Ishikawa (cell line): ENCODE measurements at regions not wholly inside any gene's neighbourhood (a gene's known extent, or its start where the extent isn't known, plus 50 kb on each side); places are given as distances from the start of the nearest gene placed in this dataset.

Experiments used
- CEBPB ChIP-seq: IDR thresholded peaks from 2 replicates; pipeline ENCODE4 v1.6.1; 2012
- CREB1 ChIP-seq: IDR thresholded peaks from 2 replicates; pipeline ENCODE4 v1.6.1; 2012; ENCODE audit warnings: low read depth
- EGR1 ChIP-seq: IDR thresholded peaks from 2 replicates; pipeline ENCODE4 v1.6.1; 2012
- EP300 ChIP-seq: IDR thresholded peaks from 2 replicates; pipeline ENCODE4 v1.6.1; 2012; ENCODE audit warnings: borderline replicate concordance
- FOXM1 ChIP-seq: IDR thresholded peaks from 2 replicates; pipeline ENCODE4 v1.6.1; 2012; ENCODE audit warnings: low read depth, borderline replicate concordance
- NFIC ChIP-seq: IDR thresholded peaks from 2 replicates; pipeline ENCODE4 v1.6.1; 2012
- RAD21 ChIP-seq: IDR thresholded peaks from 2 replicates; pipeline ENCODE4 v1.6.1; 2012; ENCODE audit warnings: low read depth
- TAF1 ChIP-seq: IDR thresholded peaks from 2 replicates; pipeline ENCODE4 v1.6.1; 2012; ENCODE audit warnings: low read depth, mild to moderate bottlenecking
- TCF12 ChIP-seq: IDR thresholded peaks from 2 replicates; pipeline ENCODE4 v1.6.1; 2012; ENCODE audit warnings: low read depth
- TEAD4 ChIP-seq: IDR thresholded peaks from 2 replicates; pipeline ENCODE4 v1.6.1; 2012
- USF1 ChIP-seq: IDR thresholded peaks from 2 replicates; pipeline ENCODE4 v1.6.1; 2012
- YY1 ChIP-seq: IDR thresholded peaks from 2 replicates; pipeline ENCODE4 v1.6.1; 2012; ENCODE audit warnings: low read depth
- ZBTB7A ChIP-seq: IDR thresholded peaks from 2 replicates; pipeline ENCODE4 v1.6.1; 2012; ENCODE audit warnings: low read depth
- TF ChIP-seq, protein P1 (sequence below): IDR thresholded peaks from 2 replicates; pipeline ENCODE4 v1.6.1; 2012
- TF ChIP-seq, protein P2 (sequence below): IDR thresholded peaks from 2 replicates; pipeline ENCODE4 v1.6.1; 2012; ENCODE audit warnings: low read depth, mild to moderate bottlenecking

DNA sequence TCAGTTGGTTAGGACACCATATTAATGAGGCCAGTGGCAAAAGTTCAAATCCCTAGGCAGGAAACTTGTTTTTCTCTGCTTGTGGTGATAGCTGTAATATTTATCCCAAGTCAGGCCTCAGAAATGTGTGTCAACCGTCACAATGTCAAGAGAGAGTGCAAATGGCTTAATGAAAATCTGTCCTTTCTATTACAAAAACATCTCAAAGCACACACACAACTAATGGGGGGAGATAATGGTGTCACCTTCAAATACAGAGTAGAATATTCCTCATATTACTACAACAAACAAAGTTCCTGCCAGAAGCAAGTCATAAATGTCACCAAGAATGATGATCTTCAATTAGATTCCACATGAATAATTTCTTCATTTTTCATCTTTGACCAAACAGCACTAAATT lies 127.2 kb upstream of the MARCHF11 start:
- TF ChIP-seq ZBTB7A: no peak
- TF ChIP-seq TEAD4: no peak
- TF ChIP-seq YY1: no peak
- TF ChIP-seq, protein P1, sequence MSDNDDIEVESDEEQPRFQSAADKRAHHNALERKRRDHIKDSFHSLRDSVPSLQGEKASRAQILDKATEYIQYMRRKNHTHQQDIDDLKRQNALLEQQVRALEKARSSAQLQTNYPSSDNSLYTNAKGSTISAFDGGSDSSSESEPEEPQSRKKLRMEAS: no peak
- no peak for TF ChIP-seq EP300
- TF ChIP-seq FOXM1: no peak
- no peak for TF ChIP-seq EGR1
- TF ChIP-seq TCF12: no peak
- TF ChIP-seq, protein P2, sequence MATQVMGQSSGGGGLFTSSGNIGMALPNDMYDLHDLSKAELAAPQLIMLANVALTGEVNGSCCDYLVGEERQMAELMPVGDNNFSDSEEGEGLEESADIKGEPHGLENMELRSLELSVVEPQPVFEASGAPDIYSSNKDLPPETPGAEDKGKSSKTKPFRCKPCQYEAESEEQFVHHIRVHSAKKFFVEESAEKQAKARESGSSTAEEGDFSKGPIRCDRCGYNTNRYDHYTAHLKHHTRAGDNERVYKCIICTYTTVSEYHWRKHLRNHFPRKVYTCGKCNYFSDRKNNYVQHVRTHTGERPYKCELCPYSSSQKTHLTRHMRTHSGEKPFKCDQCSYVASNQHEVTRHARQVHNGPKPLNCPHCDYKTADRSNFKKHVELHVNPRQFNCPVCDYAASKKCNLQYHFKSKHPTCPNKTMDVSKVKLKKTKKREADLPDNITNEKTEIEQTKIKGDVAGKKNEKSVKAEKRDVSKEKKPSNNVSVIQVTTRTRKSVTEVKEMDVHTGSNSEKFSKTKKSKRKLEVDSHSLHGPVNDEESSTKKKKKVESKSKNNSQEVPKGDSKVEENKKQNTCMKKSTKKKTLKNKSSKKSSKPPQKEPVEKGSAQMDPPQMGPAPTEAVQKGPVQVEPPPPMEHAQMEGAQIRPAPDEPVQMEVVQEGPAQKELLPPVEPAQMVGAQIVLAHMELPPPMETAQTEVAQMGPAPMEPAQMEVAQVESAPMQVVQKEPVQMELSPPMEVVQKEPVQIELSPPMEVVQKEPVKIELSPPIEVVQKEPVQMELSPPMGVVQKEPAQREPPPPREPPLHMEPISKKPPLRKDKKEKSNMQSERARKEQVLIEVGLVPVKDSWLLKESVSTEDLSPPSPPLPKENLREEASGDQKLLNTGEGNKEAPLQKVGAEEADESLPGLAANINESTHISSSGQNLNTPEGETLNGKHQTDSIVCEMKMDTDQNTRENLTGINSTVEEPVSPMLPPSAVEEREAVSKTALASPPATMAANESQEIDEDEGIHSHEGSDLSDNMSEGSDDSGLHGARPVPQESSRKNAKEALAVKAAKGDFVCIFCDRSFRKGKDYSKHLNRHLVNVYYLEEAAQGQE: no peak
- TF ChIP-seq USF1: no peak

DNA sequence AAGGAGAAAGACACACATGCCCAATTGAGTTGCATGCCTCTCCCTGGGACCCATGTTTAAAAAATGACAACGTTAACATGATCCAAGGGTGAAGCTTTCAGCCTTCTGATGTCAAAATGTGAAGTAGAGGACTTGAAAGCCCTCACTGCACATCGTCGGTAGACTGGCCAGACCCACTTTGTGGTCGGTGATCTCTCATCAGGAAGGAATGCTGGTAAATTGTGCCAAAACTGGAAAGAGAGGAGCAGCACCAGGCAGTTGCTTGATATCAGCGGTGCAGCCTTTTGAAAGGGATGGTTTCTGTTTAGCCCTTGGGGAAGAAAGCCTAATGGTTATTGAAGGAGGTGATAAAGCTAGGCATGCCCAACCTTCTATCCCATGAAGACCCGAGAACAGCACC lies 125.3 kb upstream of the MARCHF11 start:
- TF ChIP-seq RAD21 (no peak), TCF12 (no peak), NFIC (no peak)
- TF ChIP-seq, protein P2: no peak

DNA sequence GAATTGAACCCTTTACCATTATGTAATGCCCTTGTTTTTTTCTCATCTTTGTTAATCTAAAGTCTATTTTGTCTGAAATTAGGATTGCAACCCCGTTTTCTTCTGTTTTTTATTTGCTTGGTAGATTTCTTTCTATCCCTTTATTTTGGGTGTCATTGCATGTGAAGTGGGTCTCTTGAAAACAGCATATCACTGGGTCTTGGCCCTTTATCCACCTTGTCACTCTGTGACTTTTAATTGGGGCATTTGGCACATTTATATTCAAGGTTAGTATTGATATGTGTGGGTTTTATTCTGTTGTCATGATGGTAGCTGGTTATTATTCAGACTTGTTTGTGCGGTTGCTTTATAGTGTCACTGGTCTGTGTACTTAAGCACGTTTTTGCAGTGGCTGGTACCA lies 117.4 kb upstream of the MARCHF11 start:
- TF ChIP-seq TEAD4 (no peak), ZBTB7A (no peak), TCF12 (no peak), CEBPB (no peak)

DNA sequence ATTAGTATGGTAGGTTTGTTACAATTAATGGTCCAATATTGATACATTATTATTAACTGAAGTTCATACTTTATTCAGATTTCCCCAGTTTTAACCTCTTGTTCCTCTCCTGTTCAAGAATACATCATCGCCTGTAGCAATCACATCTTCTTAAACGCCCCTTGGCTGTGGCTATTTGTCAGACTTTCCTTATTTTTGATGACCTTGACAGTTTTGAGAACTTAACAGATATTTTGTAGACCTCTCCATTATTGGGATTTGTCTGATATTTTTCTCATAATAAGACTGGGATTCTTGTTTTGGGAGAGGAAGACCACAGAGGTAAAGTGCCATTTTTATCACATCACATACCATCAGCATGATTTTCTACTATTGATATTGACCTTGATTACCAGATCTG lies 112.3 kb upstream of the MARCHF11 start:
- TF ChIP-seq TCF12 (no peak), CEBPB (no peak), TEAD4 (no peak)

- TF ChIP-seq TCF12: no peak
- TF ChIP-seq ZBTB7A: no peak
- no peak for TF ChIP-seq EP300
- no peak for TF ChIP-seq TAF1
- no peak for TF ChIP-seq EGR1
- no peak for TF ChIP-seq CEBPB
- no peak for TF ChIP-seq NFIC
- no peak for TF ChIP-seq USF1
- TF ChIP-seq FOXM1: no peak
- TF ChIP-seq RAD21: no peak
Observed at GRCh38 chr5:16291474-16291873, 111.9 kb upstream of the MARCHF11 start.

DNA sequence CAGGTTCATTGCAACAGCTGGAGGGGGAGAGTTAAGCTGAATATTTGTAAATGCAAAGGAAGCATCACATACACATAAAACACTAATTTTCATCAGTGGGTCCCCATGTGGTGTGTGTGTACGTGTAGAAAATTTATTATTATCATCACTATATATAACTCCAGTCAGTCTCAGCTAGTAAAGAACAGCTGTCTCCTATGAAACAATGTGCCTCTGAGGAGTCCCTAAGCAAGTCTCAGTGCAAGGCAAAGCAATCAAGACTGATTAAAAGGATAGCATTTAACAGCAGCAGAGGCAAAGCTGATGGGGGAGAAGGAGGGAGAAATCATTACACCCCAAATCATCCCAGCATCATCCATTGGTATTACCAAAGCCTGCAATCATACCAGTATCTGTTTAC lies 104.2 kb upstream of the MARCHF11 start:
- TF ChIP-seq TCF12: no peak
- no peak for TF ChIP-seq CEBPB
- no peak for TF ChIP-seq EP300
- no peak for TF ChIP-seq EGR1
- TF ChIP-seq NFIC: no peak
- TF ChIP-seq YY1: no peak
- no peak for TF ChIP-seq CREB1
- no peak for TF ChIP-seq ZBTB7A
- no peak for TF ChIP-seq TEAD4

DNA sequence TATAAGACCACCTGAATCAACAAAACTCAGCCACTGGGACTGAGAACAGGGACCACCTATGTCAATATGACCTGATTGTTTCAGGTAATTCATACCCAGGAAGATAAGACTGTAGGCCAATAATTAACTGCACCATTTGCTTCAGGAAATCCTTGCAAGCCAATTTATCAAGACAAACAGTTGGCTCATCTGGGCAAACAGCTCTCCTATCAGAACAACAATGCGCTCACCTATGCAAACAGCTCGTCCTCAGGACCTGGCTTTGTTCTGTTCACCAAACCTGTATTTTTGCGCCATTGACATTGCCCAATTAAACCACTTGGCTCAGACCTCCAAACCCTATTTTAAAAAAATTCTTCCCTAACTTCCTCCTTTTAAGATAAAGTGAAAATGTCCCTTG lies 92.3 kb upstream of the MARCHF11 start:
- no peak for TF ChIP-seq YY1
- TF ChIP-seq CEBPB: no peak
- no peak for TF ChIP-seq EP300
- TF ChIP-seq CREB1: no peak
- TF ChIP-seq, protein P2: no peak
- no peak for TF ChIP-seq TCF12
- no peak for TF ChIP-seq RAD21
